Fibroblast of lung (primary cell): ENCODE measurements at regions not wholly inside any gene's neighbourhood (a gene's known extent, or its start where the extent isn't known, plus 50 kb on each side); places are given as distances from the start of the nearest gene placed in this dataset.

ENCODE experiments used
- EZH2 ChIP-seq: IDR thresholded peaks from 2 replicates; pipeline ENCODE4 v1.5.1; 2012; ENCODE audit warnings: low read length, control low read depth, mild to moderate bottlenecking; ENCODE audit errors: missing control alignments
- TF ChIP-seq, protein P1 (sequence below), 2 donors: IDR thresholded peaks in 1 of 2; conservative IDR thresholded peaks in 1 of 2; 1 replicate in 1 of 2; 2 replicates in 1 of 2; pipeline ENCODE4 v1.5.1; 2011 to 2012; ENCODE audit warnings: low read length in 2 of 2, control low read depth in 1 of 2, inconsistent platforms in 1 of 2, low read depth in 1 of 2, mild to moderate bottlenecking in 1 of 2

DNA sequence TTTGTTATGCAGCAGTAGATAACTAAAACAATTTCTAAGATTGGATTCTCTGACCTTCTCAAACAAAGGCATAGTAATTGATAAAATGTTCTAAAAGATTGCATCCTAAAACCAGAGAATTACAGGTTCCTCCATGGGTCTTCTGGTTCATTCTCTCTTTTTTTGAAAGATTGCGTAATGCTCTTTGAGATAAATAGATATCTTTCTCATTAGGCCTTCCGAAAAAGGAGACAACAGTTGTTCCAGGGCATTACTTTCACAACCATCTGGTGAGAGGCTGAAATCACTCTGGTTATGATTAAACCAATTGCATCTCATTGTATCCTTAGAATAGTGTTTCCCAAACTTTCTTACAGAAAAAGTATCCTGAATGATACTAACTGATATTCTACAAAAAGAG lies 174.7 kb upstream of the NREP start:
- TF ChIP-seq, protein P1, sequence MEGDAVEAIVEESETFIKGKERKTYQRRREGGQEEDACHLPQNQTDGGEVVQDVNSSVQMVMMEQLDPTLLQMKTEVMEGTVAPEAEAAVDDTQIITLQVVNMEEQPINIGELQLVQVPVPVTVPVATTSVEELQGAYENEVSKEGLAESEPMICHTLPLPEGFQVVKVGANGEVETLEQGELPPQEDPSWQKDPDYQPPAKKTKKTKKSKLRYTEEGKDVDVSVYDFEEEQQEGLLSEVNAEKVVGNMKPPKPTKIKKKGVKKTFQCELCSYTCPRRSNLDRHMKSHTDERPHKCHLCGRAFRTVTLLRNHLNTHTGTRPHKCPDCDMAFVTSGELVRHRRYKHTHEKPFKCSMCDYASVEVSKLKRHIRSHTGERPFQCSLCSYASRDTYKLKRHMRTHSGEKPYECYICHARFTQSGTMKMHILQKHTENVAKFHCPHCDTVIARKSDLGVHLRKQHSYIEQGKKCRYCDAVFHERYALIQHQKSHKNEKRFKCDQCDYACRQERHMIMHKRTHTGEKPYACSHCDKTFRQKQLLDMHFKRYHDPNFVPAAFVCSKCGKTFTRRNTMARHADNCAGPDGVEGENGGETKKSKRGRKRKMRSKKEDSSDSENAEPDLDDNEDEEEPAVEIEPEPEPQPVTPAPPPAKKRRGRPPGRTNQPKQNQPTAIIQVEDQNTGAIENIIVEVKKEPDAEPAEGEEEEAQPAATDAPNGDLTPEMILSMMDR (conservative IDR thresholded peaks at IDR 0.05 in 1 of 2, IDR thresholded peaks at IDR 0.05 in 1 of 2; ENCODE audit: low read depth in 1 of 2, low read length in 2 of 2): no peak
- no peak for TF ChIP-seq EZH2
